ENCODE measurements at regions not wholly inside any gene's neighbourhood (a gene's known extent, or its start where the extent isn't known, plus 50 kb on each side); places are given as distances from the start of the nearest gene placed in this dataset.

DNA sequence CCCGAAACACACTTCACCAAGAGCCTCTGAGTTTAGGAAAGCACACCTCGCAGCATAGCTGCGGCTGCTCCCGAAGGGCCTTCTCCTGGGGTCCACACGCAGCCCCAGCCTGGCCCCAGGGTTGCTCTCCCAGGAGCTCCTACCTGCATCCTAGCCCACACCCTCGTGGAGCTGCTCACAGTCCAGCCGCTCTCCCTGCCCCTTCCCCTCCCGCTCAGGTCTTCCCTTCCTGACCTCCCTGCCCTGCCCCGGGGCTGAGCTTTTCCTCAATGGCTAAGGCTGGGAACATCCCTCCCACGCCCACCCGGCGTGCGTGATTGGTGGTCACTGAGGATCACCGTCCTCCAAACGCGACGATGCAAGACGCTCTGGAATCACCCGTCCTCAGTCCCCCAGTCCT lies 205.8 kb downstream of the FNDC1 start:
- Histone ChIP-seq H3K36me3 (no peaks in the 10 kb centered on the region), H3K27me3 (no peaks in the 10 kb centered on the region), H3K4me3 (no peak overlapping the region), H3K9me3 (ENCODE audit: low read depth) (no peaks in the 10 kb centered on the region), H3K27ac (no peak overlapping the region), H3K4me1 (ENCODE audit: low read depth) (no peaks in the 10 kb centered on the region)
- no peak for DNase-seq (ENCODE audit: low read depth in 1 of 2, low spot score in 1 of 2)
- TF ChIP-seq CTCF (IDR thresholded peaks at IDR 0.05; ENCODE audit: low read depth, low read length), result no peak

- no peak for DNase-seq (ENCODE audit: low read depth in 1 of 2, low spot score in 1 of 2)
- no peak overlapping the region for H3K27ac ChIP-seq
- no peak overlapping the region for H3K4me3 ChIP-seq
- no peaks in the 10 kb centered on the region for H3K9me3 ChIP-seq (ENCODE audit: low read depth)
- no peaks in the 10 kb centered on the region for H3K27me3 ChIP-seq
- no peaks in the 10 kb centered on the region for H3K4me1 ChIP-seq (ENCODE audit: low read depth)
- H3K36me3 ChIP-seq, result no peaks in the 10 kb centered on the region
- no peak for TF ChIP-seq CTCF (IDR thresholded peaks at IDR 0.05; ENCODE audit: low read depth, low read length)
Observed at GRCh38 chr6:159373670-159374069, 204.5 kb downstream of the FNDC1 start.

- no peak overlapping the region for H3K27ac ChIP-seq
- H3K4me1 ChIP-seq (ENCODE audit: low read depth), result no peaks in the 10 kb centered on the region
- H3K9me3 ChIP-seq (ENCODE audit: low read depth), result no peaks in the 10 kb centered on the region
- H3K4me3 ChIP-seq, result no peak overlapping the region
- DNase-seq (ENCODE audit: low read depth in 1 of 2, low spot score in 1 of 2), result no peak
- TF ChIP-seq CTCF (IDR thresholded peaks at IDR 0.05; ENCODE audit: low read depth, low read length), result no peak
- no peaks in the 10 kb centered on the region for H3K36me3 ChIP-seq
- no peaks in the 10 kb centered on the region for H3K27me3 ChIP-seq
Observed at GRCh38 chr6:159372333-159372732, 203.1 kb downstream of the FNDC1 start.

DNA sequence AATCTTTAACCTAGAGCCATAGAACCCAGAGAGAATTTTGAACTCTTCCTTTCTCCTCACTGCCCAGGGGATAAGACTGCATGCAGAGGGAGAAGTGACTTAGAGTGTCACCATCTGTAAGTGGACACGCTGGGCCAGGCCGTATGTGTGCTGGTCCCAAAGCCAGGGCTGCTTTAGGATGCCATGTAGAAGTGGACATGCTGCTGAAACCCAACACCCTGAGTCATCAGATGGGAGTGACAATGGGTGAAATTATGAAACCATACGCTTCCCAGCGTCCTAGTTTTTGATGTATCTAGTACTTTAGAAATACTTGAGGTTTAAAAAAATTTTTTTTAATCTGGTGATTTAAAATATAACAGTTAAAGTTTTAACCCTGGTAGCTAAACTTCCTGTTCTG lies 191.1 kb downstream of the FNDC1 start:
- H3K9me3 ChIP-seq (ENCODE audit: low read depth), result no peaks in the 10 kb centered on the region
- H3K27ac ChIP-seq, result no peak overlapping the region
- no peak overlapping the region for H3K4me3 ChIP-seq
- H3K36me3 ChIP-seq, result no peaks in the 10 kb centered on the region
- no peaks in the 10 kb centered on the region for H3K4me1 ChIP-seq (ENCODE audit: low read depth)
- peak in 1 of 2 donors; percentile 55 for DNase-seq (ENCODE audit: low read depth in 1 of 2, low spot score in 1 of 2)
- H3K27me3 ChIP-seq, result no peaks in the 10 kb centered on the region
- no peak for TF ChIP-seq CTCF (IDR thresholded peaks at IDR 0.05; ENCODE audit: low read depth, low read length)

GRCh38 chr6:159359581-159360297 lies 190.5 kb downstream of the FNDC1 start:
- DNase-seq (ENCODE audit: low read depth in 1 of 2, low spot score in 1 of 2), result no peak
- Histone ChIP-seq H3K9me3 (ENCODE audit: low read depth) (no peaks in the 10 kb centered on the region), H3K27me3 (no peaks in the 10 kb centered on the region), H3K4me3 (no peak overlapping the region), H3K27ac (no peak overlapping the region), H3K4me1 (ENCODE audit: low read depth) (no peaks in the 10 kb centered on the region), H3K36me3 (no peaks in the 10 kb centered on the region)
- no peak for TF ChIP-seq CTCF (IDR thresholded peaks at IDR 0.05; ENCODE audit: low read depth, low read length)
